NT2/D1 (cell line): ENCODE measurements at regions not wholly inside any gene's neighbourhood (a gene's known extent, or its start where the extent isn't known, plus 50 kb on each side); places are given as distances from the start of the nearest gene placed in this dataset.

ENCODE experiments used
- SUZ12 ChIP-seq: IDR thresholded peaks from 2 replicates; pipeline ENCODE4 v1.6.1; 2011; ENCODE audit not compliant: insufficient read length, insufficient read depth; ENCODE audit errors: extremely low read depth
- YY1 ChIP-seq: IDR thresholded peaks from 2 replicates; pipeline ENCODE4 v1.6.1; 2011; ENCODE audit not compliant: insufficient read length, insufficient read depth

DNA sequence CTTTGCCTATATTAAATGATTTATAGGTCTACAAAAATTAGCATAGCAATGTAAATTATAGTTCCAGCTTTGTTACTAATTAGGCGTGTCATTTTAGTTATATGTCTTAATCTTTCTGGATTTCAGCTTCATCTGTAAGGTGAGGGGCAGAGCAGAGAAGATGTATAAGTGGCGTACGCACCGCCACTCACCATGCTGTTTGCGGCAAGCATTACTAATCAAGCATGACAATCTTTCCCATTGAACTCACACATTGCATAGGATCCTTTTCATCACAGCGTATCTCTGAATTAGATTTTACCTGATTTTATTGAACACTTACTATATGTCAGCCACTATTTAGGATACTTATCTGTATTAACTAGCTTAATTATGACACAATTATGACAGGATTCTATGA lies 183.6 kb upstream of the DLGAP1 start:
- TF ChIP-seq SUZ12 (no peak), YY1 (no peak)
